ENCODE measurements at regions not wholly inside any gene's neighbourhood (a gene's known extent, or its start where the extent isn't known, plus 50 kb on each side); places are given as distances from the start of the nearest gene placed in this dataset.

DNA sequence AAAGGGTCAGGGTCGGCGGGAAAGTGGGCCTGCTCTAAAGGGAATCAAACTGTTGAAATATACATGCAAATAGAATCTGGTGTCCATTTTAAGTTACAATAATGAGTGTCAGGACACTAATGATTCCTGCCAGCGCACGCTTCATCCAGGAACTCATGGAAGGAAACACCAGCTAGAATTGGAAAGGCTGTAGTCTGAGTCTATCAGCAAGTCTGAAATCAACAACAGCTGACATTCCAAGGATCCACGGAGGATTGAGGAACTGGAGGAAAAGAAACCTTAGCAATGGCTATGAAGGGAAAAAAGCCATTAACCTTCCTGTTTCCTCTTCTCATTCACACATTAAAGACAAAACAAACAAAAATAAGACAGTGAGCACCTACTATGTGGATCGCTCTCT lies 1063.1 kb downstream of the NTRK3 start:
- TF ChIP-seq, protein P1, sequence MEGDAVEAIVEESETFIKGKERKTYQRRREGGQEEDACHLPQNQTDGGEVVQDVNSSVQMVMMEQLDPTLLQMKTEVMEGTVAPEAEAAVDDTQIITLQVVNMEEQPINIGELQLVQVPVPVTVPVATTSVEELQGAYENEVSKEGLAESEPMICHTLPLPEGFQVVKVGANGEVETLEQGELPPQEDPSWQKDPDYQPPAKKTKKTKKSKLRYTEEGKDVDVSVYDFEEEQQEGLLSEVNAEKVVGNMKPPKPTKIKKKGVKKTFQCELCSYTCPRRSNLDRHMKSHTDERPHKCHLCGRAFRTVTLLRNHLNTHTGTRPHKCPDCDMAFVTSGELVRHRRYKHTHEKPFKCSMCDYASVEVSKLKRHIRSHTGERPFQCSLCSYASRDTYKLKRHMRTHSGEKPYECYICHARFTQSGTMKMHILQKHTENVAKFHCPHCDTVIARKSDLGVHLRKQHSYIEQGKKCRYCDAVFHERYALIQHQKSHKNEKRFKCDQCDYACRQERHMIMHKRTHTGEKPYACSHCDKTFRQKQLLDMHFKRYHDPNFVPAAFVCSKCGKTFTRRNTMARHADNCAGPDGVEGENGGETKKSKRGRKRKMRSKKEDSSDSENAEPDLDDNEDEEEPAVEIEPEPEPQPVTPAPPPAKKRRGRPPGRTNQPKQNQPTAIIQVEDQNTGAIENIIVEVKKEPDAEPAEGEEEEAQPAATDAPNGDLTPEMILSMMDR (IDR thresholded peaks at IDR 0.05): no peak
- no peak for TF ChIP-seq POLR2A (IDR thresholded peaks at IDR 0.05)
